Esophagus muscularis mucosa (tissue), 4 donors: ENCODE measurements at regions not wholly inside any gene's neighbourhood (a gene's known extent, or its start where the extent isn't known, plus 50 kb on each side); places are given as distances from the start of the nearest gene placed in this dataset.

Source experiments
- EP300 ChIP-seq: sonication (generic); formaldehyde crosslinking; IDR thresholded peaks from one replicate; pipeline ENCODE4 v1.6.1; 2017; ENCODE audit warnings: antibody characterized with exemption
- POLR2A ChIP-seq: fragments of 450-650 bp; IDR thresholded peaks from one replicate; pipeline ENCODE4 v1.6.1; 2017; ENCODE audit warnings: antibody characterized with exemption, moderate library complexity, mild to moderate bottlenecking, low read depth
- POLR2AphosphoS5 ChIP-seq, 2 donors: sonication (generic); formaldehyde crosslinking; IDR thresholded peaks; one replicate each; pipeline ENCODE4 v1.6.1; 2017; ENCODE audit warnings: antibody characterized with exemption in 2 of 2
- TF ChIP-seq, protein P1 (sequence below), 3 experiments: fragments of 200-600 bp in 2 of 3; fragments of 450-650 bp in 1 of 3; sonication (generic) in 2 of 3; IDR thresholded peaks; one replicate each; pipeline ENCODE4 v1.5.1; 2017 to 2019; ENCODE audit warnings: antibody characterized with exemption in 3 of 3, mild to moderate bottlenecking in 2 of 3, moderate library complexity in 1 of 3

GRCh38 chr5:67921004-67921601, 294.5 kb upstream of the PIK3R1 start:
- TF ChIP-seq, protein P1, sequence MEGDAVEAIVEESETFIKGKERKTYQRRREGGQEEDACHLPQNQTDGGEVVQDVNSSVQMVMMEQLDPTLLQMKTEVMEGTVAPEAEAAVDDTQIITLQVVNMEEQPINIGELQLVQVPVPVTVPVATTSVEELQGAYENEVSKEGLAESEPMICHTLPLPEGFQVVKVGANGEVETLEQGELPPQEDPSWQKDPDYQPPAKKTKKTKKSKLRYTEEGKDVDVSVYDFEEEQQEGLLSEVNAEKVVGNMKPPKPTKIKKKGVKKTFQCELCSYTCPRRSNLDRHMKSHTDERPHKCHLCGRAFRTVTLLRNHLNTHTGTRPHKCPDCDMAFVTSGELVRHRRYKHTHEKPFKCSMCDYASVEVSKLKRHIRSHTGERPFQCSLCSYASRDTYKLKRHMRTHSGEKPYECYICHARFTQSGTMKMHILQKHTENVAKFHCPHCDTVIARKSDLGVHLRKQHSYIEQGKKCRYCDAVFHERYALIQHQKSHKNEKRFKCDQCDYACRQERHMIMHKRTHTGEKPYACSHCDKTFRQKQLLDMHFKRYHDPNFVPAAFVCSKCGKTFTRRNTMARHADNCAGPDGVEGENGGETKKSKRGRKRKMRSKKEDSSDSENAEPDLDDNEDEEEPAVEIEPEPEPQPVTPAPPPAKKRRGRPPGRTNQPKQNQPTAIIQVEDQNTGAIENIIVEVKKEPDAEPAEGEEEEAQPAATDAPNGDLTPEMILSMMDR (IDR thresholded peaks at IDR 0.05): no peak
- TF ChIP-seq POLR2A: no peak
- no peak for TF ChIP-seq POLR2AphosphoS5 (IDR thresholded peaks at IDR 0.05)
- no peak for TF ChIP-seq EP300
